GM18502 (cell line): ENCODE measurements at regions not wholly inside any gene's neighbourhood (a gene's known extent, or its start where the extent isn't known, plus 50 kb on each side); places are given as distances from the start of the nearest gene placed in this dataset.
"Not testable (repeated sequence)": the region's sequence is repeated elsewhere in the genome, so short reads cannot be mapped to it uniquely, and the experiment has no call there.

ENCODE experiments used
- ATAC-seq: cut with Tn5 transposase; IDR thresholded peaks from one replicate; pipeline ENCODE4 v1.9.1; 2021; ENCODE audit warnings: mild to moderate bottlenecking; ENCODE audit not compliant: unreplicated experiment, poor library complexity

DNA sequence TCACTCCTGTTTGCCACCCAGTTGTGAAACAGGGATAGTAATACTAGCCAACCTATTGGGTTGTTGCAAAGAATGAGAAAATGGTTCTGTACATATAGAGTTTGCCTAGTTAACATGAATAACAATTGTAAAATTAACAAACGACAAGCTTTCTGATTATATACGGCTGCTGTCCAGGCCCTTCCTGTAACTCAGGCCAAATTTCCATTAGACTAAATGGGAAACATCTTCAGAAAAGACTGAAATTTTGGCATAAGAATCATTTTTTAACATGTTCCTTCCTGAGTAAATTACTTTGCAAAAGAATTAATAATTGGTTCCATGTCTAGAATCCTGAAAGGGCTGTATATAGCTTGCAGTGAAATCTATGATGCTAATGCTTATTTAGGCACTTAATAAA, 117.7 kb upstream of the SATB2 start:
- ATAC-seq = no peak

DNA sequence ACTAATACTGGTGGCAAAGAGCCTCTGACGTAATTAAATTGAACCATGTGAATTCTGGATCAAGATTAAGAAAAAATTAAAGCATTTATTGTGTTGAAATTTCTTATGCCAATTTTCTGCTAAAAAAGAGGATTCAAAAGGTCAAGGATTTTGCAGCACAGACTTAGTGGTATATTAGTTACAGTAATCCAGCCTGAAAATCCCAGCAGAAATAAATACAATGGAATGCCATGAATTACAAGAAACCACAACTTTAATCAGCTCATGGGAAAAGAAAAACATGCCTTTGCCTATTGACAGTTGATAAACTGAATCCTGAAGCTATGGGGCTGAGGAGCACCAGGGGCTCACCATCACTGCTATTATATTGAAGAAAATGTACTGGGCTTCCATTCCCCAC, 114.8 kb upstream of the SATB2 start:
- ATAC-seq = no peak

DNA sequence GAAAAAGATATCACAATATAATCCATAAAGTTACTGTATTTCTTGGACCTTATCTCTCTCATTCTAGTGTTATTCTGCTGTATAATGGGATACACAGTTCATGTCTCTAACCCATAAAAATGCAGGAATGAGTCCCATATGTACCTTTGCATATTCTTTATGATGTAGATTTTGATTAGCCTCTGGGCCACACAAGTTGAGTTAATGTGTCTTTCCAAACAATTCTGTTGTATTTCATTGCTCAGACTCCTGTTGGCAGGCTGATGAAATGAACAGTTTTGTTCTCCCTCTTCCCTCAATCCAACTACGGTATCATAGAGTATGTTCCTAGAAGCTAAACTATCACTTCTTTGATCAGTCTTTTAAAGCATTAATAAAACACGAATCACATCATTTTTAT, 113.2 kb upstream of the SATB2 start:
- no peak for ATAC-seq

DNA sequence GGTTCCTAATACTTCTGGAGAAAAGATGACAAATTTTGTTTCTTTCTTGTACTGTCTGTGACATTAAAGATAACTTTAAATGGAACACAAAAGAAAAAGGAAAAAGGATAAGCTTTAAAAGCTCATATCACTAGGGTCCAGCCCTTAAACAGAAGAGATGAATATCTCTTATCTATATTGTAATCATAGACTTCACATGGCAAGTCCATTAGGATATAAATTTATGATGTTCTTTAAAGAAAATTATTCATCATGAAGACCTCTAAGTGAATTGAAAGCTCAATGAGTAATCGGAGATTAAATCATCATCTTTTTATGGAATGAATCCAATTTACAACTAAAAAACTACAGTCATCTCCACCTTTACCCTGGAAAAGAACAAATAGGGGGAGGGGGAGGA, 111.6 kb upstream of the SATB2 start:
- ATAC-seq = no peak

DNA sequence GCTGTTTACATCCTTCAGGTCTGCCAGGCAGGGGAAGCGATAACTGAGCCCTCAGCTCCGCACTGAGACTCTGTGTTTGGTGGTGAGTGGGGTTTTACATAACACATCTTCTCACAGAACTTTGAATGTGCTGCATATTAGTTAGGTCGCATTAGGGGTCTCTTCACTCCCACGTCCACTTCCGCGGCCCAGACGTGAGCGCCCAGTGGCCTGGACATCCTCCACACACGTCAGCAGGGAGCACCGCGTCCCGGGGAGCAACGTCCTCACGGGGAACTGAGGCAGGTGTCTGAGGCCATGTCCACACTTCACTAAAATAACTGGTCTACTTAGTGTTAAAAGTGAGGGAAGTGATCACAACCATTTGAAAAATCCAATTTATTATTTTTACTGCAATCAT, 100.4 kb upstream of the SATB2 start:
- ATAC-seq = no peak

DNA sequence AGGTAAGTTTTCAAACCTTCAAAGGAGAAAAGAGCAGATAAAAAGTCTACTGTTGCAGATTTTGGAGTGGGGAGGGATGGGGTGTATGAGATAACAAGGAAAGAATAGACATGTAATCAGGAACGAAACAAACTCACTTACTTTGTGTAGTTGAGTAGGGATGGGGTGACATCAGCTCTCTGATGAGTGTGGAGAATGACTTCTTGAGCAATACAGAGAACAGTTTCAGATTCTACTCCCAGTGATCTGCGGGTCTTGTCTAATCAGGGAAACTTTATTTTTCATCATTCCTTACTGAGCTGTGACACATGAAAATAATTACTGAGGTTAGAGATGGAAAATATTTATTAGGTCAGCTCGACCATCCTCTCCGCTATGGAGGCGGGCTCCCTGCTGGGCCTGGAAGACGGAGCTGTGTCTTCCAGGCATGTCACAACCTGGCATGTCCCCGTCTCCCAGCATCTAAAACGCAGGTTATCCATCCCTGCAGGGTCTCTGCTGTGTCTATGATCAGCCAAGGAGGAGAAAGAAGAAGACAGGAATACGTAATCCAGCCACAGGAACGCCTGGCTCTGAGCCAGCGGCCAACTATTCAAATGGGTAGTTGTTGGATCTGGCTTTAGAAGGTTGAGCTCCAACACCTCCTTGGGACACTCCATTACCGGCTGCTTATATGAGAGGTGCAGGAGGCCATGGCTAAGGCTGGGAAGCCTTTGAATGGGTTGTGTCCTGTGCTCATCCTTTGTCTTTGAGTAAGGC, 99.0 kb upstream of the SATB2 start:
- no peak for ATAC-seq

DNA sequence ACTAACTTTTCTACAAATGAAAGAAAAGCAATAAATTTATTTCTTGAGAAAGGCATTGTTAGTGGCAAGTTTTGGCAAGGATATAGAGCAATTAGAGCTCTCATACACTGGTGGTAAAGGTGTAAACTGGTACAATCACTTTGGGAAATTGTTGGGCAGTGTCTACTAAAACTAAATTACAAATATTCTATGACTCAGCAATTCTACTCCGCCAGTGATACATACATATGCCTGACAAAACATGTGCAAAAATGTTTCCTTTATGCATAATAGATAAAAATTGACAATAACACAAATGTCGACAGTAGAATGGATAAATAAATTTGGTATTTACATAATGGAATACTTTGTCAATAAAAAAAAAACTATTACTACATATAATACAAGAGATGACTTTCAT, 96.3 kb upstream of the SATB2 start:
- ATAC-seq = no peak

DNA sequence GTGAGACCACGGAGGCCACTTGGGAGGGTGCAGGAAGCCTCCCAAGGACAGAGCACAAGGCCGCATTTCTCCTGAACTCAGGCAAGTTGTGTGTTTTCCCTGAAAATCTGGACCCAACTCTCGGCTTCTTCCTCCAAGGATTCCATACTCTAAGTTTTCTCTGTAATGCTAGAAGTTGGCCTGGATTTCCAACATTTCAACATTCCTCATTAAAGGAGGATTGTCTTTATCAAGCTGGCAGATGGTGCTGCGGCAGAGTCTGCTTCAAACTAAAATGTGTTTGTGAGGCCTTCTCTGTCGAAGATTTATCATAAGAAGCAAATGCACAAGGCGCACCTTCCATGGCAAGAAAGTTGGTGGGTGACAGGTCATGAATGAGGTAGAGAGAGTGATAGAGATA, 94.4 kb upstream of the SATB2 start:
- no peak for ATAC-seq

DNA sequence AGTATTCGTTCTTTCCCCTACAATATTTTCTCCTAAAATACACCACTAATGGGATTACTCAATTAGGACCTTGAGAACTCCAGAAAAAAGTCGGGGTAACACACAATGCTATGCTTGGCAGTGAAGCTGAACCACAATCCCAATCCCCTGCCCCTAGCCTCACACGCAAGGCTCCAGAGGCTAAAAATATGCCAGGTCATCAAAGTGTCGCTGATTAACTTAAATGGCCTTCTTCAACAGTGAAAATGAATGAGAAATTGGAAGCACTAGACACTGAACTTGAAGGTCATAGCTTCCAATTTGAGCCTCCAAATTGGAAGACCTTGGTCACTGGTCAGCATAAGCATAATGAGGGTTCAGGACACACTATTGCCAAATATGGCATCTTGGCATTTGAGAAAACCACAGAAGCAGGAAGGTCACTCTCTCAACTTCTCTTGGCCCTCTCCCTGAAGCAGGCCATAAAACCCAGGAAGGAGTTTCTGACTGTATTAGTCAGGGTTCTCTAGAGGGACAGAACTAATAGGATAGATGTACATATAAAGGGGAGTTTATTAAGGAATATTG, 86.0 kb upstream of the SATB2 start:
- ATAC-seq = no peak

DNA sequence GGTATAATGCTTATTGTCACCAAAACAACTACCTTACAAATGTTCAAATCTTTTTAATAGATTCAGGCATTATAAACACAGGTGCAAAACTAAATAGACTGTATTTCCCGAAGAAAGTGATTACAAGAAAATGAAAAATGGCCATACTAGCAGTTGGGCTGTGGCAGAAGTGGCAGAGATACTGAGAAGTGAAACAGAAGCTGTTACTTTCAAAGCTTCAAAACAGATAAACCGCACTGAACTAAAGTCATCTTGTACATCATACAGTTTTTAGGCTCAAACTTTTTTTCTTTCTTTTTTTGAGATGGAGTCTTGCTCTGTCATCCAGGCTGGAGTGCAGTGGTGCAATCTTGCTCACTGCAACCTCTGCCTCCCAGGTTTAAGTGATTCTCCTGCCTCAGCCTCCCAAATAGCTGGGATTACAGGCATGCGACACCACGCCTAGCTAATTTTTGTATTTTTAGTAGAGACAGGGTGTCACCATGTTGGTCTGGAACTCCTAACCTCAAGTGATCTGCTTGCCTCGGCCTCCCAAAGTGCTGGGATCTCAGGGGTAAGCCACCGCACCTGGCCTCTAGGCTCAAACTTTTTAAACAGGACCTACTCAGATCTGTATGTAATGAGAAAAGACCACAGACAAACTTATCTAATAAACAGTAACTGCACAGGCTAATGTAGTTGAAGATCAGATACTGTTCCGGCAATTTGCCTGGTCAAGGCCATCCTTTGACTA, 77.9 kb upstream of the SATB2 start:
- ATAC-seq = no peak

DNA sequence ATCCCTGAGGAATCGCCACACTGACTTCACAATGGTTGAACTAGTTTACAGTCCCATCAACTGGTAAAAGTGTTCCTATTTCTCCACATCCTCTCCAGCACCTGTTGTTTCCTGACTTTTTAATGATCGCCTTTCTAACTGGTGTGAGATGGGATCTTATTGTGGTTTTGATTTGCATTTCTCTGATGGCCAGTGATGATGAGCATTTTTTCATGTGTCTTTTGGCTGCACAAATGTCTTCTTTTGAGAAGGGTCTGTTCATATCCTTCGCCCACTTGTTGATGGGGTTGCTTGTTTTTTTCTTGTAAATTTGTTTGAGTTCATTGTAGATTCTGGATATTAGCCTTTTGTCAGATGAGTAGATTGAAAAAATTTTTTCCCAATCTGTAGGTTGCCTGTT, 76.1 kb upstream of the SATB2 start:
- not testable (repeated sequence) for ATAC-seq

DNA sequence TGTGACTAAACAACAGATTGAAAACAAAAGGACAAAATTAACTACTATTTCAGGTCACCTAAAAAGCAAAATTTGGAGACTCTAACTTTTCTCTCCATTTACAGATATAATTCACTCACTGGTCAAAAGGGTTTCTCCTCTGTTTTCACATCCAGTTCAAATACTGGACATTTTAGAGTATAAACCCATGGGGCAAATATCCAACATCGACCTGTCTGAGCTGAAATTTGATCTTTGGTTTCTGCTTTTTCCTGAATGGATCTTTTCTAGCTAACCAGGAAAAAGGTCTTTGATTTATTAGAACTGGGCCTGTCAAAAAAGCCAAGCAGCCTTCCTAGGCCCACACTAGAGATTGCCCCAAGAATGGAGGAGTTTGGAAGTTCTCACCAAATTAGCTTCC, 69.3 kb upstream of the SATB2 start:
- no peak for ATAC-seq

DNA sequence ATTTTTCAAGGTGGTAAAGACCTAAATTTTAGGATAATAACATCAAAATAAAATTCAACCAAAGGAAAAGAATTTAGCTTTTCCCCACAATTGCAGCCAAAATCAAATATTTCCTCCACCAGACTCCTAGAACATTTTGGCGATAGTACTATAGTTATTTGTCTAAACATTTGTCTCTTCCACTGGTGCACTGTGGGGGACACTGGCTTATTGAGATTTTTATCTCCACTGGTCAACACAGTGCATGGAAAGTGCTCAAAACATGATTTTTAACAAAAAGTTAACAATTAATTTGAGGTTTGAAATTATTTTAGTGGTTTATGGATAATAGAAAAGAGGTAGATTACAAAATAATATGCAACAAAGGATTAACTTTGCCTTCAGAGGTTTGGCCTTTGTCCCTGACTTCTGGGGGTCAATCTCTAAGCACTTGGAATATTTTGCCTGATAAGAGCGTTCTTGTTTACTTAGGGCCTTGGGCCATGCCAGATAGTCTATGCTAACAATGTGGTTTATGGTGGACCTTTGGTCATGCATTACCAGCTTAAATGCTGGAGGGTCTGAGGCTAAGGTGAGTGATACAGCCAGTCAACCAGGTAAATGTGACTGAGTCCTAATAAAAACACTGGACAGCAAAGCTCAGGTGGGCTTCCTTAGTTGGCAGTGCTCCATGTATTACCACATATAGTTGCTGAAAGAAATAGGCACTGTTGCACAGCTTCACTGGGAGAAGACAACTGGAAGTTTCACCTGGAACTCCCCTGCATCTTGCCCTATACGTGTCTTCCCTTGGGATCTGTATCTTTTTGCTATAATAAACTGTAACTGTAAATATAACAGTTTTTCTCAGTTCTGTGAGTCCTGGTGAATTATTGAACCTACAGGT, 67.2 kb upstream of the SATB2 start:
- no peak for ATAC-seq

DNA sequence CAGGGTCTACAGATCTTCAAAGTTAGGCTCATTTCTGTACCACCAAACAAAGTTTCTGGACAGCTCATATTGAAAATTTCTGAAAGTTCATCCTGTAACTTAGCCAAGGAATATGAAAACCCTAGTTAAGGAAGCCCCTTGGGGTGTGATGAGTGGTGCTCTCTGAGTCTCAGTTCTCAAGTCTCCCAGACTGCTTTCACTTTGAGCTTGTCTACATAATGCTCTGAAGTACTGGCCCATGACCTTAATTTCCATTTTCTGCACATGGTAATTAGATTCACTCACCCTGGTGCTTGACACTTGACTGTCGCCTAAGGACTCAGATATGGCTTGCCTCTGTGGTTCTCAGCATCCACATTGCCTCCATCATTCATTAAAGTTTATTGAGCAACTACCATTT, 51.7 kb upstream of the SATB2 start:
- ATAC-seq = peak; percentile 88
